HepG2 (cell line): ENCODE measurements at regions not wholly inside any gene's neighbourhood (a gene's known extent, or its start where the extent isn't known, plus 50 kb on each side); places are given as distances from the start of the nearest gene placed in this dataset.

ENCODE experiments used
- ATAC-seq: fragments of 200-7000 bp; cut with Tn5 transposase; 3 replicates; pipeline ENCODE4 v1.9.1; 2020; ENCODE audit warnings: mild to moderate bottlenecking, moderate library complexity
- BruUV-seq: library from RNA; stranded (reverse); fragments of 400-500 nt; replicated peaks from 2 replicates; lab custom pipeline; 2021; lab: Mats Ljungman, UMichigan
- CTCF ChIA-PET: fragments of 300-600 bp; formaldehyde crosslinking; extraction: SDS; loops from one replicate; lab custom pipeline; 2021; ENCODE audit warnings: low total read pairs, inconsistent platforms, low intra/inter-chr PET ratio; lab: Yijun Ruan, JAX
- POLR2A ChIA-PET: fragments of 350-600 bp; sonication (Branson Sonifier 250); formaldehyde crosslinking; loops from one replicate; lab custom pipeline; 2020; ENCODE audit warnings: antibody characterized with exemption, inconsistent platforms; lab: Yijun Ruan, JAX
- DNase-seq: peaks from one replicate; pipeline ENCODE4 v3.0.0-alpha.2; 2015; ENCODE audit warnings: low spot score
- FAIRE-seq: peaks from 3 replicates; lab custom pipeline; 2011; peaks lifted over from hg19 to GRCh38; lab: Jason Lieb, UNC
- H2AFZ ChIP-seq: one replicate; pipeline ENCODE4 v1.6.1; 2011; ENCODE audit warnings: low read length, inconsistent platforms
- H3K27ac ChIP-seq: fragments of 300-600 bp; 3 replicates; pipeline ENCODE4 v1.8.0; 2011; ENCODE audit warnings: mixed run types, mild to moderate bottlenecking, mixed read lengths, low read length, inconsistent platforms; ENCODE audit not compliant: insufficient read depth; ENCODE audit errors: extremely low read length
- H3K27me3 ChIP-seq, 2 experiments: fragments of 200-600 bp in 1 of 2; 2 replicates in 1 of 2; 3 replicates in 1 of 2; pipeline versions ENCODE4 v1.6.0 to v1.8.0; 2011; ENCODE audit warnings: low read length in 2 of 2, mild to moderate bottlenecking in 2 of 2, moderate library complexity in 2 of 2, inconsistent platforms in 1 of 2; ENCODE audit not compliant: insufficient read depth in 2 of 2, control insufficient read depth in 1 of 2
- H3K36me3 ChIP-seq, 2 experiments: fragments of 200-600 bp in 1 of 2; replicated peaks in 1 of 2; 2 replicates in 1 of 2; 3 replicates in 1 of 2; pipeline versions ENCODE4 v1.5.1 to v1.8.0; 2011; ENCODE audit warnings: low read length in 2 of 2, inconsistent platforms in 1 of 2; ENCODE audit not compliant: insufficient read depth in 2 of 2, control insufficient read depth in 1 of 2
- H3K4me1 ChIP-seq: 2 replicates; pipeline ENCODE4 v1.5.1; 2012; ENCODE audit warnings: low read length, inconsistent platforms; ENCODE audit not compliant: insufficient read depth
- H3K4me2 ChIP-seq: 2 replicates; pipeline ENCODE4 v1.6.0; 2011; ENCODE audit warnings: low read depth, low read length, inconsistent platforms
- H3K4me3 ChIP-seq, 3 experiments: fragments of 200-600 bp in 1 of 3; sonication (generic), shearing (Covaris generic) in 1 of 3; replicated peaks in 1 of 3; 2 replicates each; pipeline ENCODE4 v1.5.1; 2011 to 2016; ENCODE audit warnings: low read length in 3 of 3, inconsistent platforms in 2 of 3, low read depth in 2 of 3, mild to moderate bottlenecking in 2 of 3, control low read depth in 1 of 3, mixed read lengths in 1 of 3; ENCODE audit not compliant: insufficient read depth in 1 of 3
- H3K79me2 ChIP-seq: one replicate; pipeline ENCODE4 v1.6.1; 2011; ENCODE audit warnings: low read length, inconsistent platforms; ENCODE audit not compliant: insufficient read depth
- H3K9ac ChIP-seq: 2 replicates; pipeline ENCODE4 v1.6.0; 2011; ENCODE audit warnings: mild to moderate bottlenecking, low read depth, low read length, inconsistent platforms; ENCODE audit not compliant: insufficient read depth
- H3K9me3 ChIP-seq: 2 replicates; pipeline ENCODE4 v1.5.1; 2012; ENCODE audit warnings: mild to moderate bottlenecking, low read length
- H4K20me1 ChIP-seq: 2 replicates; pipeline ENCODE4 v1.6.0; 2011; ENCODE audit warnings: inconsistent platforms, mild to moderate bottlenecking, low read length, moderate library complexity; ENCODE audit not compliant: insufficient read depth
- ARHGAP35 ChIP-seq: sonication (generic); formaldehyde crosslinking; IDR thresholded peaks from 2 replicates; pipeline ENCODE4 v1.9.0; 2022; ENCODE audit warnings: mild to moderate bottlenecking, inconsistent platforms, moderate library complexity, missing genetic modification reagents, borderline replicate concordance
- HNRNPUL1 ChIP-seq: fragments of 200-400 bp; formaldehyde crosslinking; IDR thresholded peaks from 2 replicates; pipeline ENCODE4 v1.6.1; 2017; ENCODE audit warnings: low read depth, mild to moderate bottlenecking, low read length, moderate library complexity
- KLF12 ChIP-seq: sonication (generic); formaldehyde crosslinking; IDR thresholded peaks from 2 replicates; pipeline ENCODE4 v1.4.0; 2020; ENCODE audit warnings: missing genetic modification reagents, borderline replicate concordance
- MTF1 ChIP-seq: sonication (generic); formaldehyde crosslinking; IDR thresholded peaks from 2 replicates; pipeline ENCODE4 v1.5.0; 2020; ENCODE audit warnings: missing genetic modification reagents
- MYPOP ChIP-seq: sonication (generic); formaldehyde crosslinking; IDR thresholded peaks from 2 replicates; pipeline ENCODE4 v1.8.1; 2023; ENCODE audit warnings: mild to moderate bottlenecking, moderate library complexity, missing genetic modification reagents
- RARG ChIP-seq: sonication (generic); formaldehyde crosslinking; IDR thresholded peaks from 2 replicates; pipeline ENCODE4 v1.4.0; 2020; ENCODE audit warnings: low read depth, mild to moderate bottlenecking, missing genetic modification reagents
- TCF7L2 ChIP-seq: IDR thresholded peaks from 2 replicates; pipeline ENCODE4 v1.6.1; 2011; ENCODE audit warnings: mild to moderate bottlenecking, low read depth, low read length, moderate library complexity
- ZBTB38 ChIP-seq: sonication (generic); formaldehyde crosslinking; IDR thresholded peaks from 2 replicates; pipeline ENCODE4 v1.5.1; 2020; ENCODE audit warnings: mild to moderate bottlenecking, missing genetic modification reagents
- ZNF160 ChIP-seq: sonication (generic); formaldehyde crosslinking; IDR thresholded peaks from 2 replicates; pipeline ENCODE4 v1.8.0; 2022; ENCODE audit warnings: mild to moderate bottlenecking, inconsistent platforms, missing genetic modification reagents
- ZNF281 ChIP-seq: sonication (generic); formaldehyde crosslinking; IDR thresholded peaks from 2 replicates; pipeline ENCODE4 v1.4.0; 2020; ENCODE audit warnings: missing genetic modification reagents, borderline replicate concordance
- ZNF512B ChIP-seq: sonication (generic); formaldehyde crosslinking; IDR thresholded peaks from 2 replicates; pipeline ENCODE4 v1.5.1; 2020; ENCODE audit warnings: missing genetic modification reagents, mild to moderate bottlenecking, borderline replicate concordance
- ZNF652 ChIP-seq: IDR thresholded peaks from 2 replicates; pipeline ENCODE4 v1.6.1; 2016; ENCODE audit warnings: low read depth, borderline replicate concordance
- ZNF784 ChIP-seq: sonication (generic); formaldehyde crosslinking; IDR thresholded peaks from 2 replicates; pipeline ENCODE4 v1.5.1; 2020; ENCODE audit warnings: missing genetic modification reagents, mild to moderate bottlenecking, borderline replicate concordance
- ZSCAN30 ChIP-seq: sonication (generic); formaldehyde crosslinking; IDR thresholded peaks from 2 replicates; pipeline ENCODE4 v1.5.0; 2020; ENCODE audit warnings: mild to moderate bottlenecking, missing genetic modification reagents
- WGBS: methylation state at CpG from one replicate; pipeline ENCODE4 v1.1.6; 2017; ENCODE audit warnings: low lambda C conversion rate; 5-methylcytosine and 5-hydroxymethylcytosine counted together
- in situ Hi-C: cut with HindIII; loops from 2 replicates; pipeline ENCODE4 v1.10.0; 2017; ENCODE audit warnings: low pct_unique_long_range_greater_than_20kb; ENCODE audit not compliant: extremely low pct_ligation_motif_present
- intact Hi-C: fragments of 100-400 bp; cut with micrococcal nuclease; formaldehyde crosslinking; loops from one replicate; pipeline ENCODE4 v1.10.0; 2022; ENCODE audit not compliant: unreplicated experiment

GRCh38 chr18:60555625-60556024 lies 183.1 kb upstream of the MC4R start:
- POLR2A ChIA-PET = no interaction called here
- Histone ChIP-seq H4K20me1 (no peaks in the 10 kb centered on the region), H3K9ac (no peak overlapping the region), H3K27me3 (no peaks in the 10 kb centered on the region), H3K4me1 (no peaks in the 10 kb centered on the region), H3K79me2 (no peaks in the 10 kb centered on the region), H3K36me3 (no peaks in the 10 kb centered on the region), H3K4me2 (no peak overlapping the region), H3K4me3 (no peak overlapping the region), H2AFZ (no peak overlapping the region), H3K9me3 (no peaks in the 10 kb centered on the region), H3K27ac (no peak overlapping the region)
- in situ Hi-C loops (no loop called here), intact Hi-C loops (no loop called here)
- ATAC-seq = peak; percentile 29; the same call in 2 of the 3 replicates
- CTCF ChIA-PET = no interaction called here
- no peak for FAIRE-seq
- no peak for TF ChIP-seq ARHGAP35 (CRISPR knock-in tag)
- no peak for TF ChIP-seq HNRNPUL1
- TF ChIP-seq KLF12 (CRISPR knock-in tag) = no peak
- no peak for TF ChIP-seq ZNF512B (CRISPR knock-in tag)
- no peak for TF ChIP-seq ZNF160 (CRISPR knock-in tag)
- no peak for TF ChIP-seq TCF7L2
- no peak for TF ChIP-seq RARG (CRISPR knock-in tag)
- TF ChIP-seq ZSCAN30 = no peak
- no peak for TF ChIP-seq ZNF652
- no peak for TF ChIP-seq ZNF784 (CRISPR knock-in tag)
- no peak for TF ChIP-seq MYPOP (CRISPR knock-in tag)
- TF ChIP-seq MTF1 = no peak
- TF ChIP-seq ZNF281 (CRISPR knock-in tag) = no peak
- TF ChIP-seq ZBTB38 (CRISPR knock-in tag) = no peak
- DNase-seq = no peak
- 0% methylated on average over 1 of the region's 5 CpGs for WGBS
- BruUV-seq = no TSS peak
